GM23338 (cell line): ENCODE measurements at regions not wholly inside any gene's neighbourhood (a gene's known extent, or its start where the extent isn't known, plus 50 kb on each side); places are given as distances from the start of the nearest gene placed in this dataset.

ENCODE experiments used
- ATAC-seq: fragments of 200-7000 bp; cut with Tn5 transposase; 3 replicates; pipeline ENCODE4 v1.9.1; 2020
- DNase-seq: peaks from one replicate; pipeline ENCODE4 v3.0.0-alpha.2; 2015; ENCODE audit warnings: low spot score
- H2AFZ ChIP-seq: fragments of 200-600 bp; sonication (generic); 2 replicates; pipeline ENCODE4 v1.8.0; 2016; ENCODE audit warnings: antibody characterized with exemption, mild to moderate bottlenecking, moderate library complexity
- H3F3A ChIP-seq: fragments of 200-600 bp; sonication (generic); replicated peaks from 2 replicates; pipeline ENCODE4 v1.8.0; 2017; ENCODE audit warnings: antibody characterized with exemption, mixed run types, low read depth
- H3K27ac ChIP-seq: fragments of 200-600 bp; sonication (generic); 2 replicates; pipeline ENCODE4 v1.6.1; 2016; ENCODE audit warnings: low read depth
- H3K27me3 ChIP-seq: fragments of 200-600 bp; sonication (generic); 2 replicates; pipeline ENCODE4 v1.8.0; 2016; ENCODE audit warnings: mild to moderate bottlenecking, mixed run types, moderate library complexity; ENCODE audit not compliant: insufficient read depth
- H3K36me3 ChIP-seq: fragments of 200-600 bp; sonication (generic); 2 replicates; pipeline ENCODE4 v1.8.0; 2016; ENCODE audit warnings: mild to moderate bottlenecking; ENCODE audit not compliant: insufficient read depth
- H3K4me1 ChIP-seq: fragments of 200-600 bp; sonication (generic); 2 replicates; pipeline ENCODE4 v1.8.0; 2016; ENCODE audit warnings: mild to moderate bottlenecking, moderate library complexity; ENCODE audit not compliant: insufficient read depth
- H3K4me2 ChIP-seq: fragments of 200-600 bp; sonication (generic); 2 replicates; pipeline ENCODE4 v1.7.1; 2017; ENCODE audit warnings: mixed run types
- H3K4me3 ChIP-seq: fragments of 200-600 bp; sonication (generic); 2 replicates; pipeline ENCODE4 v1.6.1; 2016; ENCODE audit warnings: mixed run types
- H3K79me2 ChIP-seq: fragments of 200-600 bp; sonication (generic); replicated peaks from 2 replicates; pipeline ENCODE4 v1.8.0; 2017; ENCODE audit warnings: mild to moderate bottlenecking; ENCODE audit not compliant: insufficient read depth
- H3K9me2 ChIP-seq: fragments of 200-600 bp; sonication (generic); 2 replicates; pipeline ENCODE4 v1.8.0; 2017; ENCODE audit not compliant: insufficient read depth
- H4K20me1 ChIP-seq: fragments of 200-600 bp; sonication (generic); replicated peaks from 2 replicates; pipeline ENCODE4 v1.8.0; 2017; ENCODE audit warnings: mild to moderate bottlenecking; ENCODE audit not compliant: insufficient read depth
- H3K27ac Mint-ChIP-seq: 2 replicates; pipeline ENCODE4 v1.8.0; 2020; ENCODE audit warnings: inconsistent platforms, mild to moderate bottlenecking, moderate library complexity, mixed read lengths
- H3K27me3 Mint-ChIP-seq: 3 replicates; pipeline ENCODE4 v1.8.0; 2022; ENCODE audit warnings: low read depth, mild to moderate bottlenecking, moderate library complexity, mixed read lengths, inconsistent platforms; ENCODE audit not compliant: insufficient read depth, poor library complexity
- H3K36me3 Mint-ChIP-seq: 3 replicates; pipeline ENCODE4 v1.8.0; 2021; ENCODE audit warnings: low read depth, mild to moderate bottlenecking, inconsistent platforms, moderate library complexity, mixed read lengths
- H3K4me1 Mint-ChIP-seq: 3 replicates; pipeline ENCODE4 v1.8.0; 2020; ENCODE audit warnings: mild to moderate bottlenecking, inconsistent platforms, mixed read lengths
- H3K4me3 Mint-ChIP-seq: 3 replicates; pipeline ENCODE4 v1.8.0; 2021; ENCODE audit warnings: moderate library complexity, mild to moderate bottlenecking, inconsistent platforms, mixed read lengths
- H3K9me3 Mint-ChIP-seq: 3 replicates; pipeline ENCODE4 v1.8.0; 2020; ENCODE audit warnings: moderate library complexity, mild to moderate bottlenecking, inconsistent platforms, mixed read lengths
- CREB1 ChIP-seq: fragments of 250-450 bp; sonication (Bioruptor Pico); IDR thresholded peaks from 2 replicates; pipeline ENCODE4 v1.5.0; 2020; ENCODE audit warnings: low read depth, mild to moderate bottlenecking, moderate library complexity
- TF ChIP-seq, protein P1 (sequence below): fragments of 250-450 bp; sonication (Bioruptor Pico); IDR thresholded peaks from 2 replicates; pipeline ENCODE4 v1.5.0; 2020; ENCODE audit warnings: mild to moderate bottlenecking, moderate library complexity
- TF ChIP-seq, protein P2 (sequence below), 2 experiments: fragments of 200-600 bp in 1 of 2; sonication (generic) in 1 of 2; conservative IDR thresholded peaks; 2 replicates each; pipeline versions ENCODE4 v1.5.1 to v1.6.1; 2016 to 2017; ENCODE audit warnings: antibody characterized with exemption in 2 of 2, low read depth in 2 of 2, mild to moderate bottlenecking in 2 of 2, moderate library complexity in 1 of 2

DNA sequence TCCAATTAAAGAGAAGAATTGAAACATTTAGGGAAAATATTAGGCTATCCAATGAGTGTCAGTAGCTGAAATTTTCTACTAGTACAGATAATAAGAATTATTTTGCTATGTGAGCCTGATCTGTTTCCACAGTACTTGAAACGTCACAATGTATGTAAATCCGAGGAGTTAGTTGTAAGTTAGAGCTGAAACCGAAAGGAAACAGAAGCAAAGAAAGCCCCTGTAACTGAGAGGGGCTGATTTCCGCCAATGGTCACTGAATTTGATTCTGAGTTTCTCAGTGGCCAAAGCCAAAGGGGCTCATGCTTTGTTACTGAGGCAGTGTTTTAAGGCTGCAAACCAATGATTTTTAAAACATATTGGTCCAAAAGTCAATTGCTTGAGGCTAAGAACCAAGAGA lies 168.3 kb upstream of the DUSP10 start (continued):
- TF ChIP-seq, protein P1, sequence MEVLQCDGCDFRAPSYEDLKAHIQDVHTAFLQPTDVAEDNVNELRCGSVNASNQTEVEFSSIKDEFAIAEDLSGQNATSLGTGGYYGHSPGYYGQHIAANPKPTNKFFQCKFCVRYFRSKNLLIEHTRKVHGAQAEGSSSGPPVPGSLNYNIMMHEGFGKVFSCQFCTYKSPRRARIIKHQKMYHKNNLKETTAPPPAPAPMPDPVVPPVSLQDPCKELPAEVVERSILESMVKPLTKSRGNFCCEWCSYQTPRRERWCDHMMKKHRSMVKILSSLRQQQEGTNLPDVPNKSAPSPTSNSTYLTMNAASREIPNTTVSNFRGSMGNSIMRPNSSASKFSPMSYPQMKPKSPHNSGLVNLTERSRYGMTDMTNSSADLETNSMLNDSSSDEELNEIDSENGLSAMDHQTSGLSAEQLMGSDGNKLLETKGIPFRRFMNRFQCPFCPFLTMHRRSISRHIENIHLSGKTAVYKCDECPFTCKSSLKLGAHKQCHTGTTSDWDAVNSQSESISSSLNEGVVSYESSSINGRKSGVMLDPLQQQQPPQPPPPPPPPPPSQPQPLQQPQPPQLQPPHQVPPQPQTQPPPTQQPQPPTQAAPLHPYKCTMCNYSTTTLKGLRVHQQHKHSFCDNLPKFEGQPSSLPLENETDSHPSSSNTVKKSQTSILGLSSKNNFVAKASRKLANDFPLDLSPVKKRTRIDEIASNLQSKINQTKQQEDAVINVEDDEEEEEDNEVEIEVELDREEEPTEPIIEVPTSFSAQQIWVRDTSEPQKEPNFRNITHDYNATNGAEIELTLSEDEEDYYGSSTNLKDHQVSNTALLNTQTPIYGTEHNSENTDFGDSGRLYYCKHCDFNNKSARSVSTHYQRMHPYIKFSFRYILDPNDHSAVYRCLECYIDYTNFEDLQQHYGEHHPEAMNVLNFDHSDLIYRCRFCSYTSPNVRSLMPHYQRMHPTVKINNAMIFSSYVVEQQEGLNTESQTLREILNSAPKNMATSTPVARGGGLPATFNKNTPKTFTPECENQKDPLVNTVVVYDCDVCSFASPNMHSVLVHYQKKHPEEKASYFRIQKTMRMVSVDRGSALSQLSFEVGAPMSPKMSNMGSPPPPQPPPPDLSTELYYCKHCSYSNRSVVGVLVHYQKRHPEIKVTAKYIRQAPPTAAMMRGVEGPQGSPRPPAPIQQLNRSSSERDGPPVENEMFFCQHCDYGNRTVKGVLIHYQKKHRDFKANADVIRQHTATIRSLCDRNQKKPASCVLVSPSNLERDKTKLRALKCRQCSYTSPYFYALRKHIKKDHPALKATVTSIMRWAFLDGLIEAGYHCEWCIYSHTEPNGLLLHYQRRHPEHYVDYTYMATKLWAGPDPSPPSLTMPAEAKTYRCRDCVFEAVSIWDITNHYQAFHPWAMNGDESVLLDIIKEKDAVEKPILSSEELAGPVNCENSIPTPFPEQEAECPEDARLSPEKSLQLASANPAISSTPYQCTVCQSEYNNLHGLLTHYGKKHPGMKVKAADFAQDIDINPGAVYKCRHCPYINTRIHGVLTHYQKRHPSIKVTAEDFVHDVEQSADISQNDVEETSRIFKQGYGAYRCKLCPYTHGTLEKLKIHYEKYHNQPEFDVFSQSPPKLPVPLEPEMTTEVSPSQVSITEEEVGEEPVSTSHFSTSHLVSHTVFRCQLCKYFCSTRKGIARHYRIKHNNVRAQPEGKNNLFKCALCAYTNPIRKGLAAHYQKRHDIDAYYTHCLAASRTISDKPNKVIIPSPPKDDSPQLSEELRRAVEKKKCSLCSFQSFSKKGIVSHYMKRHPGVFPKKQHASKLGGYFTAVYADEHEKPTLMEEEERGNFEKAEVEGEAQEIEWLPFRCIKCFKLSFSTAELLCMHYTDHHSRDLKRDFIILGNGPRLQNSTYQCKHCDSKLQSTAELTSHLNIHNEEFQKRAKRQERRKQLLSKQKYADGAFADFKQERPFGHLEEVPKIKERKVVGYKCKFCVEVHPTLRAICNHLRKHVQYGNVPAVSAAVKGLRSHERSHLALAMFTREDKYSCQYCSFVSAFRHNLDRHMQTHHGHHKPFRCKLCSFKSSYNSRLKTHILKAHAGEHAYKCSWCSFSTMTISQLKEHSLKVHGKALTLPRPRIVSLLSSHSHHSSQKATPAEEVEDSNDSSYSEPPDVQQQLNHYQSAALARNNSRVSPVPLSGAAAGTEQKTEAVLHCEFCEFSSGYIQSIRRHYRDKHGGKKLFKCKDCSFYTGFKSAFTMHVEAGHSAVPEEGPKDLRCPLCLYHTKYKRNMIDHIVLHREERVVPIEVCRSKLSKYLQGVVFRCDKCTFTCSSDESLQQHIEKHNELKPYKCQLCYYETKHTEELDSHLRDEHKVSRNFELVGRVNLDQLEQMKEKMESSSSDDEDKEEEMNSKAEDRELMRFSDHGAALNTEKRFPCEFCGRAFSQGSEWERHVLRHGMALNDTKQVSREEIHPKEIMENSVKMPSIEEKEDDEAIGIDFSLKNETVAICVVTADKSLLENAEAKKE (CRISPR knock-in tag) = no peak

DNA sequence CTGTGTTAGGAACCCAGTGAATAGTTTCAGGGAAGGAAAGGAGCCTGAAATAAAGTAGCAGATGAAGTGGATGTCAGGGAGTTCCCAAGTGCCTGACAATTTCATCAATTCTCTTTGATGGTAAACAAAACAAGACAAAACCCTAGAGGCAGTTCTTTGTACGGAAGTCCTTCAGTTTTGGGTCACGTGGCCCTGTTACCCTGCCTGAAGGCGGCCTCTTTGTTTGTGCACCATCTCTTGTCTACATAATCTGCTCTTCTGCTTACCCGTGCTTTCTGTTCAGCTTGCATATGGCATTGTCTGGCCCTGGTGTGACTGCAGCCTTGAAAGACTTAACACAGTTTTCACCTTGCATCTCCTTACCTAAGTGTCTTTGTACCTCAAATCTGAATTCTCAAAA lies 166.7 kb upstream of the DUSP10 start:
- Histone ChIP-seq H4K20me1 (no peaks in the 10 kb centered on the region), H3K4me2 (no peak overlapping the region), H3K4me3 (no peak overlapping the region), H3K79me2 (no peaks in the 10 kb centered on the region), H3K27ac (no peak overlapping the region), H3F3A (no peaks in the 10 kb centered on the region), H3K9me2 (no peaks in the 10 kb centered on the region), H3K27me3 (no peaks in the 10 kb centered on the region), H2AFZ (peak overlapping the region; percentile 18; the same call in 1 of the 2 replicates), H3K36me3 (no peaks in the 10 kb centered on the region), H3K4me1 (no peaks in the 10 kb centered on the region)
- H3K36me3 Mint-ChIP-seq = no peaks in the 10 kb centered on the region
- H3K27ac Mint-ChIP-seq = no peak overlapping the region
- DNase-seq = no peak
- TF ChIP-seq, protein P2, sequence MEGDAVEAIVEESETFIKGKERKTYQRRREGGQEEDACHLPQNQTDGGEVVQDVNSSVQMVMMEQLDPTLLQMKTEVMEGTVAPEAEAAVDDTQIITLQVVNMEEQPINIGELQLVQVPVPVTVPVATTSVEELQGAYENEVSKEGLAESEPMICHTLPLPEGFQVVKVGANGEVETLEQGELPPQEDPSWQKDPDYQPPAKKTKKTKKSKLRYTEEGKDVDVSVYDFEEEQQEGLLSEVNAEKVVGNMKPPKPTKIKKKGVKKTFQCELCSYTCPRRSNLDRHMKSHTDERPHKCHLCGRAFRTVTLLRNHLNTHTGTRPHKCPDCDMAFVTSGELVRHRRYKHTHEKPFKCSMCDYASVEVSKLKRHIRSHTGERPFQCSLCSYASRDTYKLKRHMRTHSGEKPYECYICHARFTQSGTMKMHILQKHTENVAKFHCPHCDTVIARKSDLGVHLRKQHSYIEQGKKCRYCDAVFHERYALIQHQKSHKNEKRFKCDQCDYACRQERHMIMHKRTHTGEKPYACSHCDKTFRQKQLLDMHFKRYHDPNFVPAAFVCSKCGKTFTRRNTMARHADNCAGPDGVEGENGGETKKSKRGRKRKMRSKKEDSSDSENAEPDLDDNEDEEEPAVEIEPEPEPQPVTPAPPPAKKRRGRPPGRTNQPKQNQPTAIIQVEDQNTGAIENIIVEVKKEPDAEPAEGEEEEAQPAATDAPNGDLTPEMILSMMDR (conservative IDR thresholded peaks at IDR 0.05; ENCODE audit: low read depth in 2 of 2) = no peak
- TF ChIP-seq, protein P1 (CRISPR knock-in tag) = no peak
- TF ChIP-seq CREB1 (CRISPR knock-in tag) = no peak
- H3K4me3 Mint-ChIP-seq = no peak overlapping the region
- no peaks in the 10 kb centered on the region; the same call in 2 of the 3 replicates for H3K9me3 Mint-ChIP-seq
- no peaks in the 10 kb centered on the region; the same call in 2 of the 3 replicates for H3K4me1 Mint-ChIP-seq
- H3K27me3 Mint-ChIP-seq = no peaks in the 10 kb centered on the region
- no peak for ATAC-seq
